Loucy (cell line): ENCODE measurements at regions not wholly inside any gene's neighbourhood (a gene's known extent, or its start where the extent isn't known, plus 50 kb on each side); places are given as distances from the start of the nearest gene placed in this dataset.

Experiments used
- H2AFZ ChIP-seq: fragments of 200-600 bp; sonication (generic); 2 replicates; pipeline ENCODE4 v1.6.0; 2016; ENCODE audit warnings: antibody characterized with exemption, mild to moderate bottlenecking, low read length, moderate library complexity
- H3F3A ChIP-seq: fragments of 200-600 bp; 2 replicates; pipeline ENCODE4 v1.6.0; 2016; ENCODE audit warnings: antibody characterized with exemption, low read depth, mild to moderate bottlenecking
- H3K27me3 ChIP-seq: fragments of 200-600 bp; sonication (generic); 2 replicates; pipeline ENCODE4 v1.6.1; 2014; ENCODE audit warnings: low read length, mild to moderate bottlenecking; ENCODE audit not compliant: insufficient read depth, poor library complexity, severe bottlenecking
- H3K36me3 ChIP-seq: fragments of 200-600 bp; sonication (generic); 2 replicates; pipeline ENCODE4 v1.6.1; 2016; ENCODE audit warnings: low read length; ENCODE audit not compliant: insufficient read depth
- H3K4me1 ChIP-seq: fragments of 200-600 bp; sonication (generic); 2 replicates; pipeline ENCODE4 v1.5.1; 2014; ENCODE audit warnings: low read length, mild to moderate bottlenecking; ENCODE audit not compliant: insufficient read depth, poor library complexity, severe bottlenecking
- H3K4me2 ChIP-seq: fragments of 200-600 bp; sonication (generic); 2 replicates; pipeline ENCODE4 v1.6.0; 2014; ENCODE audit warnings: antibody characterized with exemption, low read length, low read depth, mild to moderate bottlenecking; ENCODE audit not compliant: poor library complexity, severe bottlenecking
- H3K4me3 ChIP-seq: fragments of 200-600 bp; sonication (generic); 2 replicates; pipeline ENCODE4 v1.5.1; 2014; ENCODE audit warnings: low read length, mild to moderate bottlenecking, mixed read lengths; ENCODE audit not compliant: poor library complexity, severe bottlenecking
- H3K79me2 ChIP-seq: fragments of 200-600 bp; sonication (generic); 2 replicates; pipeline ENCODE4 v1.6.1; 2014; ENCODE audit warnings: low read length; ENCODE audit not compliant: insufficient read depth
- H3K9ac ChIP-seq: fragments of 200-600 bp; sonication (generic); 2 replicates; pipeline ENCODE4 v1.6.0; 2014; ENCODE audit warnings: mild to moderate bottlenecking, low read depth, low read length, moderate library complexity; ENCODE audit not compliant: poor library complexity, severe bottlenecking
- H3K9me2 ChIP-seq: fragments of 200-600 bp; sonication (generic); replicated peaks from 2 replicates; pipeline ENCODE4 v1.6.1; 2016; ENCODE audit warnings: low read depth, low read length, mixed read lengths
- H3K9me3 ChIP-seq: fragments of 200-600 bp; sonication (generic); 2 replicates; pipeline ENCODE4 v1.6.1; 2014; ENCODE audit warnings: mild to moderate bottlenecking, antibody characterized with exemption, low read length, low read depth; ENCODE audit not compliant: insufficient read depth
- H4K20me1 ChIP-seq: fragments of 200-600 bp; sonication (generic); 2 replicates; pipeline ENCODE4 v1.6.0; 2014; ENCODE audit warnings: antibody characterized with exemption, low read length, mild to moderate bottlenecking; ENCODE audit not compliant: insufficient read depth, poor library complexity, severe bottlenecking
- EZH2phosphoT487 ChIP-seq: fragments of 200-600 bp; IDR thresholded peaks from 2 replicates; pipeline ENCODE4 v1.6.1; 2018; ENCODE audit warnings: antibody characterized with exemption, mild to moderate bottlenecking, moderate library complexity, borderline replicate concordance
- TF ChIP-seq, protein P1 (sequence below): fragments of 200-600 bp; sonication (generic); conservative IDR thresholded peaks from 2 replicates; pipeline ENCODE4 v1.5.1; 2014; ENCODE audit warnings: mild to moderate bottlenecking, antibody characterized with exemption, low read length

DNA sequence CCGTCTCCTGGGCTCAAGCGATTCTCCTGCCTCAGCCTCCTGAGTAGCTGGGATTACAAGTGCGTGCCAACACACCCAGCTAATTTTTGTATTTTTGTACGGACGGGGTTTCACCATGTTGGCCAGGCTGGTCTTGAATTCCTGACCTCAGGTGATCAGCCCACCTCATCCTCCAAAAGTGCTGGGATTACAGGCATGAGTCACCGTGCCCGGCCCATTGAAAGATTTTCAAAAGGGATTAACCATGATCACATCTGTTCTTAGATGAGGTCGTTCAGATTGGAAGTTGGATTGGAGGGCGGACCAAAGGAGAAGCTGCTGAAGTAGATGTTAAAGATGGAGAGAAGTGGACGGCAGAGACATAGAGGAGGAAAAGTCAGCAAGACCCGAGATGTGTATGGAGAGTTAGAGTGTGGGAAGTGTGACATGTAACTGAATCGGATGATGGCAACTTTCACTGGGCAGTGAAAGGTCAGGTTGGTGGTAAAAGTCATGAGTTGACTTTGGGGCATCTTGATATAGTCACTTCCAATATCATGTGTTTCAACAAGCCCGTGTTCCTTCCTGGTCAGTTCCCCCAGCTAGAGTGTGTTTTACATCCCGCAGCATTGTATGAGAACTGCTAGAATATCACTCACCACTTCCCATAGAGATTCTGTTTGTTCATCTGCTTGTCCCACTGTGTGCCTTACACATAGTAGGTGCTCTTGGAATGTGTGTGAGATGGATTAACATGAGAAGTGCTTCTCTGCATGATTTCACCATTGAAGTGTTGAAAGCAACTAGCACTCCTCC, 54.4 kb upstream of the TINAGL1 start:
- TF ChIP-seq, protein P1, sequence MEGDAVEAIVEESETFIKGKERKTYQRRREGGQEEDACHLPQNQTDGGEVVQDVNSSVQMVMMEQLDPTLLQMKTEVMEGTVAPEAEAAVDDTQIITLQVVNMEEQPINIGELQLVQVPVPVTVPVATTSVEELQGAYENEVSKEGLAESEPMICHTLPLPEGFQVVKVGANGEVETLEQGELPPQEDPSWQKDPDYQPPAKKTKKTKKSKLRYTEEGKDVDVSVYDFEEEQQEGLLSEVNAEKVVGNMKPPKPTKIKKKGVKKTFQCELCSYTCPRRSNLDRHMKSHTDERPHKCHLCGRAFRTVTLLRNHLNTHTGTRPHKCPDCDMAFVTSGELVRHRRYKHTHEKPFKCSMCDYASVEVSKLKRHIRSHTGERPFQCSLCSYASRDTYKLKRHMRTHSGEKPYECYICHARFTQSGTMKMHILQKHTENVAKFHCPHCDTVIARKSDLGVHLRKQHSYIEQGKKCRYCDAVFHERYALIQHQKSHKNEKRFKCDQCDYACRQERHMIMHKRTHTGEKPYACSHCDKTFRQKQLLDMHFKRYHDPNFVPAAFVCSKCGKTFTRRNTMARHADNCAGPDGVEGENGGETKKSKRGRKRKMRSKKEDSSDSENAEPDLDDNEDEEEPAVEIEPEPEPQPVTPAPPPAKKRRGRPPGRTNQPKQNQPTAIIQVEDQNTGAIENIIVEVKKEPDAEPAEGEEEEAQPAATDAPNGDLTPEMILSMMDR, result no peak
- no peak for TF ChIP-seq EZH2phosphoT487

DNA sequence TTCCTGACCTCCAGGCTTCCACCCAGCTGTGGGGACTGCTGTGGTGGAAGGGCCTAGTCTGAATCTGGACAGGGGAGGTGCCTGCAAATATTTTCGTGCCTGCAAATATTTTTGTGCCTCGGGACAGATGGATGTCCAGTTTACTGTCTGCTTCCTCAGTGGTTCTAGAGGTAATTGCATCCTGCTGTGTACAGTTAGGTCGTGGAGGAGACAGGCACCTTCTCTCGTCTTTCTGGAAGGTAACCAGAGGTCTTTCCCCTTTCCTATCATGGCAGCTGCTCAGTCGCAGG, 53.8 kb upstream of the TINAGL1 start:
- Histone ChIP-seq H3K4me1 (peaks cover 8% of the 10 kb centered on the region), H3F3A (no peaks in the 10 kb centered on the region), H4K20me1 (no peaks in the 10 kb centered on the region), H3K27me3 (no peaks in the 10 kb centered on the region), H3K4me2 (no peak overlapping the region), H3K9ac (no peak overlapping the region), H3K4me3 (no peak overlapping the region), H3K9me2 (no peaks in the 10 kb centered on the region), H3K79me2 (no peaks in the 10 kb centered on the region), H2AFZ (no peak overlapping the region), H3K36me3 (peaks cover 5% of the 10 kb centered on the region; the same call in 1 of the 2 replicates), H3K9me3 (no peaks in the 10 kb centered on the region)
- no peak for TF ChIP-seq EZH2phosphoT487

More for the DNA sequence above, 54.4 kb upstream of the TINAGL1 start:
- Histone ChIP-seq H3K9me2 (no peaks in the 10 kb centered on the region), H3K79me2 (0 out of 2 replicates have a peak, but pooled peaks cover under 1% of the 10 kb centered on the region), H3K9ac (no peak overlapping the region), H4K20me1 (no peaks in the 10 kb centered on the region), H3K9me3 (no peaks in the 10 kb centered on the region), H3K36me3 (peaks cover 5% of the 10 kb centered on the region; the same call in 1 of the 2 replicates), H2AFZ (no peak overlapping the region), H3K4me1 (peaks cover 8% of the 10 kb centered on the region), H3F3A (no peaks in the 10 kb centered on the region), H3K4me2 (no peak overlapping the region), H3K4me3 (no peak overlapping the region), H3K27me3 (no peaks in the 10 kb centered on the region)

DNA sequence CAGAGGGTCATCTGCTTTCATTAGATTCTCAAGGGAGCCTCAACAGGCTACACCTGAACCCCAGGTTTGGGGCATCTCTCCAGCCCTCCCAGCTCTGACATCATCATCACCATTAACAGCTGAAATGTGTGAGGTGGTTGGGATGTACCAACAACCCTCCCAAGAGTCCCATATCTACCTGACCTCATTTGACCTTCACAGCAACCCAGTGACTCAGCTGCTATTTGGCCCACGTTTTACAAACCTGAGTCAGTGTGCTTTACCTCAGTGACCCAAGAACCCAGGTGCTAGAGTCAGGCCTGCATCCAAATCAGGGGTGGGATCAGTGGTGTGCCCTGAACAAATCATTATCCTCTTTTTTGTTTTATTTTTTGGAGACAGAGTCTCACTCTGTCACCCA, 53.3 kb upstream of the TINAGL1 start:
- Histone ChIP-seq H3K27me3 (no peaks in the 10 kb centered on the region), H3K4me1 (peaks cover 8% of the 10 kb centered on the region), H4K20me1 (no peaks in the 10 kb centered on the region), H3K4me3 (no peak overlapping the region), H3K9me2 (no peaks in the 10 kb centered on the region), H3K9ac (no peak overlapping the region), H3K9me3 (no peaks in the 10 kb centered on the region), H3K36me3 (peaks cover 5% of the 10 kb centered on the region; the same call in 1 of the 2 replicates), H2AFZ (no peak overlapping the region), H3K4me2 (no peak overlapping the region), H3K79me2 (no peaks in the 10 kb centered on the region), H3F3A (no peaks in the 10 kb centered on the region)
- no peak for TF ChIP-seq EZH2phosphoT487
- TF ChIP-seq, protein P1, result no peak

DNA sequence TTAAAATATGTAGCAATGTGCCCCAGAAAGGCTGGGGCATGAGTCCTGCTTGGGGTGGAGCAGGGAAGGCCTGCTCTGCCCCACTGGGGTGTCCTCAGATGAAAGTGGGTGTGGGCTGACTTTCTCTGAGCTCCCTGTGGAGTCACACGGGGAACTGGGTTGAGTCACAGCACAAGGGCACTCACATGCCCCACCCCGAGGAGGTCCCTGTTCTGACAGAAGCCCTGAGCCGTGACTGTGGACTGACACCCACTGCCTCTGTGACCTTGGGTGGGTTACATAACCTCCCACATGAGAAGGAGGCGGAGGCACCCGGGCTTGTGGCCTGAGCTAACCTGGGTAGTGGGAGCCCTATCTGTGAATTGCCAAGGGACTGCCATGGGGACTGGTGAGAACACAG, 52.5 kb upstream of the TINAGL1 start:
- H3K9me3 ChIP-seq, result no peaks in the 10 kb centered on the region
- no peaks in the 10 kb centered on the region for H4K20me1 ChIP-seq
- H3K27me3 ChIP-seq, result no peaks in the 10 kb centered on the region
- no peak overlapping the region for H2AFZ ChIP-seq
- H3K36me3 ChIP-seq, result peaks cover 5% of the 10 kb centered on the region; the same call in 1 of the 2 replicates
- no peak overlapping the region for H3K4me2 ChIP-seq
- peaks cover 8% of the 10 kb centered on the region for H3K4me1 ChIP-seq
- H3K79me2 ChIP-seq, result no peaks in the 10 kb centered on the region
- no peak overlapping the region for H3K4me3 ChIP-seq
- TF ChIP-seq EZH2phosphoT487, result no peak
- TF ChIP-seq, protein P1, result no peak
- H3K9ac ChIP-seq, result no peak overlapping the region
- no peaks in the 10 kb centered on the region for H3K9me2 ChIP-seq
- H3F3A ChIP-seq, result no peaks in the 10 kb centered on the region
